IPS-NIHi7 (cell line): ENCODE measurements at regions not wholly inside any gene's neighbourhood (a gene's known extent, or its start where the extent isn't known, plus 50 kb on each side); places are given as distances from the start of the nearest gene placed in this dataset.

Experiments
- DNase-seq: peaks from one replicate; pipeline ENCODE4 v3.0.0; 2012; ENCODE audit warnings: mixed read lengths; ENCODE audit errors: extremely low spot score

DNA sequence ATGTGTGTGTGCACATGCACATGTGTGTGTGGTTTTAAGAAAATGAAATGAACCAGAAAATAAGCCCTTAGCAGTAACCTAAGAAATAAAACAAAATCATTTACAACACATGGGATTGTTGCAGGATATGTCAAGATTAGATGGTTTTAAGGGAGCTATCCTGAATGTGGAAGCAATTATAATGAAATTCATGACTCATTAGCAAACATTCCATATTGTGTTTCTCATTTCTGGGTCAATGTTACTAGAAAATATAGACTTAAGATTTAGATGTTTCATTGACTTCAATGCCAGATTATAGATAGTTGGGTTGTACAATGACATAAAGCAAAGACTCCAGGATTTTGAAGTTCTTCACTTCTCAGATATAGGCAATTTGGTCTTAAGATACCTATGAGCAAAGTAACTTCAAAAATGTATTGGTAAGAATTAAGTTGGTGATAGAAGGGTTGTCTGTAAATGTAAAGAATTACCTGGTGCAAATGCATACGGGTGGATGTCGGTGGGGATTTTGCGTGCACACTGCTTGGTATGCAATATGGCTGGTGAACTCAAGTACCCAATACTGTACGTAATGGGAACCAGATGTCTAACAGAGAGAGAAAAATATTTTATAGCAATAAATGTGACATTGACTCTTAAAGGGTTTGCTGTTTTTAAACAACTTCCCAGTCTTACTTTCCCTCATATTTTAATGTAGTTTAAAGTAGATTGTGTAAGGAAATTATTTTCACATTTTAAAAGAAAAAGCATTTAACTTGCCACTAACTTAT is 53.9 kb upstream of the NR2F2 start:
- no peak for DNase-seq
